ENCODE measurements at regions not wholly inside any gene's neighbourhood (a gene's known extent, or its start where the extent isn't known, plus 50 kb on each side); places are given as distances from the start of the nearest gene placed in this dataset.

- Histone ChIP-seq H3K36me3 (ENCODE audit: control insufficient read depth in 2 of 2, insufficient read depth in 2 of 2, low read length in 2 of 2) (no peaks in the 10 kb centered on the region), H3K4me1 (ENCODE audit: control insufficient read depth in 2 of 2, insufficient read depth in 2 of 2, low read length in 2 of 2) (no peaks in the 10 kb centered on the region), H3K27ac (ENCODE audit: low read depth in 2 of 2, low read length in 2 of 2) (no peak overlapping the region), H3K4me3 (ENCODE audit: low read length in 2 of 2) (no peak overlapping the region), H3K27me3 (ENCODE audit: control insufficient read depth in 2 of 2, insufficient read depth in 2 of 2, low read length in 2 of 2) (no peaks in the 10 kb centered on the region), H3K9ac (ENCODE audit: low read depth in 1 of 2, low read length in 2 of 2) (no peak overlapping the region), H3K9me3 (ENCODE audit: control insufficient read depth in 2 of 2, low read length in 2 of 2) (no peaks in the 10 kb centered on the region)
These were observed 103.7 kb upstream of the GNG12 start for GRCh38 chr1:67937010-67937409.

GRCh38 chr1:67935560-67935959 is 102.3 kb upstream of the GNG12 start:
- no peaks in the 10 kb centered on the region for H3K27me3 ChIP-seq (ENCODE audit: control insufficient read depth in 2 of 2, insufficient read depth in 2 of 2, low read length in 2 of 2)
- H3K36me3 ChIP-seq (ENCODE audit: control insufficient read depth in 2 of 2, insufficient read depth in 2 of 2, low read length in 2 of 2) = no peaks in the 10 kb centered on the region
- H3K27ac ChIP-seq (ENCODE audit: low read depth in 2 of 2, low read length in 2 of 2) = no peak overlapping the region
- H3K4me3 ChIP-seq (ENCODE audit: low read length in 2 of 2) = no peak overlapping the region
- no peaks in the 10 kb centered on the region for H3K9me3 ChIP-seq (ENCODE audit: control insufficient read depth in 2 of 2, low read length in 2 of 2)
- H3K4me1 ChIP-seq (ENCODE audit: control insufficient read depth in 2 of 2, insufficient read depth in 2 of 2, low read length in 2 of 2) = no peaks in the 10 kb centered on the region
- no peak overlapping the region for H3K9ac ChIP-seq (ENCODE audit: low read depth in 1 of 2, low read length in 2 of 2)

DNA sequence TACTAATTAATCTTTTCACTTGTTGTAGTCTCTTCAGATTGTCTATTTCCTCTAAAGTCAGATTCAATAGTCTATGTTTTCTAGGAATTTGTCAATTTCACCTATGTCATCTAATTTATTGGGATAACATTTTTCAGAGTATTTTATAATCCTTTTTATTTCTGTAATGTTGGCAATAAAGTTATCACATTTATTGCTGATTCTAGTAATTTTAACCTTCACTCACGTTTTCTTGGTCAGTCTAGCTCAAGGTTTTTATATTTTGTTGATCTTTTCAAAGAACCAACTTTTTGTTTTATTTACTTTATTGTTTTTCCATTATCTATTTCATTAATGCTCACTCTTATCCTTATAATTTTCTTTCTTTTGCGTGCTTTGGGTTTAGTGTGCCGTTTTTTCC is 97.9 kb upstream of the GNG12 start:
- H3K36me3 ChIP-seq (ENCODE audit: control insufficient read depth in 2 of 2, insufficient read depth in 2 of 2, low read length in 2 of 2) = no peaks in the 10 kb centered on the region
- H3K9me3 ChIP-seq (ENCODE audit: control insufficient read depth in 2 of 2, low read length in 2 of 2) = no peaks in the 10 kb centered on the region
- H3K4me3 ChIP-seq (ENCODE audit: low read length in 2 of 2) = no peak overlapping the region
- no peaks in the 10 kb centered on the region for H3K27me3 ChIP-seq (ENCODE audit: control insufficient read depth in 2 of 2, insufficient read depth in 2 of 2, low read length in 2 of 2)
- no peak overlapping the region for H3K9ac ChIP-seq (ENCODE audit: low read depth in 1 of 2, low read length in 2 of 2)
- no peak overlapping the region for H3K27ac ChIP-seq (ENCODE audit: low read depth in 2 of 2, low read length in 2 of 2)
- no peaks in the 10 kb centered on the region for H3K4me1 ChIP-seq (ENCODE audit: control insufficient read depth in 2 of 2, insufficient read depth in 2 of 2, low read length in 2 of 2)

- no peaks in the 10 kb centered on the region for H3K4me1 ChIP-seq (ENCODE audit: control insufficient read depth in 2 of 2, insufficient read depth in 2 of 2, low read length in 2 of 2)
- H3K27me3 ChIP-seq (ENCODE audit: control insufficient read depth in 2 of 2, insufficient read depth in 2 of 2, low read length in 2 of 2) = no peaks in the 10 kb centered on the region
- H3K9me3 ChIP-seq (ENCODE audit: control insufficient read depth in 2 of 2, low read length in 2 of 2) = no peaks in the 10 kb centered on the region
- no peak overlapping the region for H3K9ac ChIP-seq (ENCODE audit: low read depth in 1 of 2, low read length in 2 of 2)
- H3K4me3 ChIP-seq (ENCODE audit: low read length in 2 of 2) = no peak overlapping the region
- no peak overlapping the region for H3K27ac ChIP-seq (ENCODE audit: low read depth in 2 of 2, low read length in 2 of 2)
- H3K36me3 ChIP-seq (ENCODE audit: control insufficient read depth in 2 of 2, insufficient read depth in 2 of 2, low read length in 2 of 2) = no peaks in the 10 kb centered on the region
These were observed 89.8 kb upstream of the GNG12 start for GRCh38 chr1:67923074-67923473.

- Histone ChIP-seq H3K36me3 (ENCODE audit: control insufficient read depth in 2 of 2, insufficient read depth in 2 of 2, low read length in 2 of 2) (no peaks in the 10 kb centered on the region), H3K9me3 (ENCODE audit: control insufficient read depth in 2 of 2, low read length in 2 of 2) (no peaks in the 10 kb centered on the region), H3K4me3 (ENCODE audit: low read length in 2 of 2) (no peak overlapping the region), H3K27ac (ENCODE audit: low read depth in 2 of 2, low read length in 2 of 2) (no peak overlapping the region), H3K9ac (ENCODE audit: low read depth in 1 of 2, low read length in 2 of 2) (no peak overlapping the region), H3K4me1 (ENCODE audit: control insufficient read depth in 2 of 2, insufficient read depth in 2 of 2, low read length in 2 of 2) (no peaks in the 10 kb centered on the region), H3K27me3 (ENCODE audit: control insufficient read depth in 2 of 2, insufficient read depth in 2 of 2, low read length in 2 of 2) (no peaks in the 10 kb centered on the region)
These were observed 88.6 kb upstream of the GNG12 start for GRCh38 chr1:67921725-67922489.

GRCh38 chr1:67919274-67920072 is 86.2 kb upstream of the GNG12 start:
- H3K4me1 ChIP-seq (ENCODE audit: control insufficient read depth in 2 of 2, insufficient read depth in 2 of 2, low read length in 2 of 2) = no peaks in the 10 kb centered on the region
- no peak overlapping the region for H3K4me3 ChIP-seq (ENCODE audit: low read length in 2 of 2)
- H3K9me3 ChIP-seq (ENCODE audit: control insufficient read depth in 2 of 2, low read length in 2 of 2) = no peaks in the 10 kb centered on the region
- no peak overlapping the region for H3K9ac ChIP-seq (ENCODE audit: low read depth in 1 of 2, low read length in 2 of 2)
- H3K27ac ChIP-seq (ENCODE audit: low read depth in 2 of 2, low read length in 2 of 2) = no peak overlapping the region
- no peaks in the 10 kb centered on the region for H3K27me3 ChIP-seq (ENCODE audit: control insufficient read depth in 2 of 2, insufficient read depth in 2 of 2, low read length in 2 of 2)
- no peaks in the 10 kb centered on the region for H3K36me3 ChIP-seq (ENCODE audit: control insufficient read depth in 2 of 2, insufficient read depth in 2 of 2, low read length in 2 of 2)

GRCh38 chr1:67918067-67918466 is 84.8 kb upstream of the GNG12 start:
- Histone ChIP-seq H3K4me1 (ENCODE audit: control insufficient read depth in 2 of 2, insufficient read depth in 2 of 2, low read length in 2 of 2) (no peaks in the 10 kb centered on the region), H3K27ac (ENCODE audit: low read depth in 2 of 2, low read length in 2 of 2) (no peak overlapping the region), H3K9me3 (ENCODE audit: control insufficient read depth in 2 of 2, low read length in 2 of 2) (no peaks in the 10 kb centered on the region), H3K4me3 (ENCODE audit: low read length in 2 of 2) (no peak overlapping the region), H3K27me3 (ENCODE audit: control insufficient read depth in 2 of 2, insufficient read depth in 2 of 2, low read length in 2 of 2) (no peaks in the 10 kb centered on the region), H3K9ac (ENCODE audit: low read depth in 1 of 2, low read length in 2 of 2) (no peak overlapping the region), H3K36me3 (ENCODE audit: control insufficient read depth in 2 of 2, insufficient read depth in 2 of 2, low read length in 2 of 2) (no peaks in the 10 kb centered on the region)

DNA sequence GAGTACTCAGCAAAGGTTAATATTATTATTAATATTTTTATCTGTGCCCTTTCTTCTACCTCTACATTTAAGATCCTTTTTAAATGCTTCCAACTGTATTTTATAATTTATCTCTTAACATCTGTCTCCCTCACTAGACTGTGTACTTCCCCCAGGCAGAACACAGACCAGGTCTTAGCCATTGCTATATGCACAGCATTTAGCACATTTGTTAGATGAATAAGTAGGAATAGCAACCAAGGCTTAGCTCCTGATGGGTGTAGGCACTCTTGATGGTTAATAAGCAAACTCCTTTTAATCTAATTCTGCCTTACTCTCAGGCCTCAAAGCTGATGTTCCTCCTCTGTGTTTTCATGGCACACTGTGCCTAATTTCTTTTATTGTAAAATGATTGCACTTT is 83.7 kb upstream of the GNG12 start:
- Histone ChIP-seq H3K36me3 (ENCODE audit: control insufficient read depth in 2 of 2, insufficient read depth in 2 of 2, low read length in 2 of 2) (no peaks in the 10 kb centered on the region), H3K4me3 (ENCODE audit: low read length in 2 of 2) (no peak overlapping the region), H3K9ac (ENCODE audit: low read depth in 1 of 2, low read length in 2 of 2) (no peak overlapping the region)

GRCh38 chr1:67916140-67916886 is 83.0 kb upstream of the GNG12 start:
- H3K27me3 ChIP-seq (ENCODE audit: control insufficient read depth in 2 of 2, insufficient read depth in 2 of 2, low read length in 2 of 2) = no peaks in the 10 kb centered on the region
- no peaks in the 10 kb centered on the region for H3K4me1 ChIP-seq (ENCODE audit: control insufficient read depth in 2 of 2, insufficient read depth in 2 of 2, low read length in 2 of 2)
- no peak overlapping the region for H3K4me3 ChIP-seq (ENCODE audit: low read length in 2 of 2)
- H3K27ac ChIP-seq (ENCODE audit: low read depth in 2 of 2, low read length in 2 of 2) = no peak overlapping the region
- H3K9me3 ChIP-seq (ENCODE audit: control insufficient read depth in 2 of 2, low read length in 2 of 2) = no peaks in the 10 kb centered on the region
- H3K9ac ChIP-seq (ENCODE audit: low read depth in 1 of 2, low read length in 2 of 2) = no peak overlapping the region
- no peaks in the 10 kb centered on the region for H3K36me3 ChIP-seq (ENCODE audit: control insufficient read depth in 2 of 2, insufficient read depth in 2 of 2, low read length in 2 of 2)

More for the DNA sequence above, 83.7 kb upstream of the GNG12 start:
- Histone ChIP-seq H3K4me1 (ENCODE audit: control insufficient read depth in 2 of 2, insufficient read depth in 2 of 2, low read length in 2 of 2) (no peaks in the 10 kb centered on the region), H3K9me3 (ENCODE audit: control insufficient read depth in 2 of 2, low read length in 2 of 2) (no peaks in the 10 kb centered on the region), H3K27me3 (ENCODE audit: control insufficient read depth in 2 of 2, insufficient read depth in 2 of 2, low read length in 2 of 2) (no peaks in the 10 kb centered on the region), H3K27ac (ENCODE audit: low read depth in 2 of 2, low read length in 2 of 2) (no peak overlapping the region)

GRCh38 chr1:67909776-67910175 is 76.5 kb upstream of the GNG12 start:
- Histone ChIP-seq H3K4me3 (ENCODE audit: low read length in 2 of 2) (no peak overlapping the region), H3K9me3 (ENCODE audit: control insufficient read depth in 2 of 2, low read length in 2 of 2) (no peaks in the 10 kb centered on the region), H3K9ac (ENCODE audit: low read depth in 1 of 2, low read length in 2 of 2) (no peak overlapping the region), H3K36me3 (ENCODE audit: control insufficient read depth in 2 of 2, insufficient read depth in 2 of 2, low read length in 2 of 2) (no peaks in the 10 kb centered on the region), H3K4me1 (ENCODE audit: control insufficient read depth in 2 of 2, insufficient read depth in 2 of 2, low read length in 2 of 2) (no peaks in the 10 kb centered on the region), H3K27ac (ENCODE audit: low read depth in 2 of 2, low read length in 2 of 2) (no peak overlapping the region), H3K27me3 (ENCODE audit: control insufficient read depth in 2 of 2, insufficient read depth in 2 of 2, low read length in 2 of 2) (no peaks in the 10 kb centered on the region)
